Liver (tissue), 3 donors: ENCODE measurements at regions not wholly inside any gene's neighbourhood (a gene's known extent, or its start where the extent isn't known, plus 50 kb on each side); places are given as distances from the start of the nearest gene placed in this dataset.

Experiments used
- FOXA2 ChIP-seq: IDR thresholded peaks from 2 replicates; pipeline ENCODE4 v1.6.1; 2016; ENCODE audit warnings: antibody characterized with exemption
- GABPA ChIP-seq, 2 donors: IDR thresholded peaks in 1 of 2; conservative IDR thresholded peaks in 1 of 2; 2 replicates each; pipeline ENCODE4 v1.6.1; 2016; ENCODE audit warnings: antibody characterized with exemption in 2 of 2, mild to moderate bottlenecking in 1 of 2, moderate library complexity in 1 of 2
- HNF4A ChIP-seq, 2 donors: conservative IDR thresholded peaks; 2 replicates each; pipeline ENCODE4 v1.6.1; 2016; ENCODE audit warnings: antibody characterized with exemption in 2 of 2, mild to moderate bottlenecking in 2 of 2
- JUND ChIP-seq, 2 donors: IDR thresholded peaks; 2 replicates each; pipeline ENCODE4 v1.6.1; 2016; ENCODE audit warnings: antibody characterized with exemption in 2 of 2
- TAF1 ChIP-seq: conservative IDR thresholded peaks from 2 replicates; pipeline ENCODE4 v1.6.1; 2016; ENCODE audit warnings: antibody characterized with exemption, mild to moderate bottlenecking
- TF ChIP-seq, protein P1 (sequence below): fragments of 150-350 bp; IDR thresholded peaks from 2 replicates; pipeline ENCODE4 v1.5.1; 2017; ENCODE audit warnings: improper control_type of control experiment, low read depth, low read length; ENCODE audit not compliant: missing input control
- TF ChIP-seq, protein P2 (sequence below): IDR thresholded peaks from 2 replicates; pipeline ENCODE4 v1.6.1; 2016; ENCODE audit warnings: antibody characterized with exemption
- TF ChIP-seq, protein P3 (sequence below): IDR thresholded peaks from 2 replicates; pipeline ENCODE4 v1.6.1; 2016; ENCODE audit warnings: antibody characterized with exemption
- donor health status: healthy.
- donor health status: healthy.

DNA sequence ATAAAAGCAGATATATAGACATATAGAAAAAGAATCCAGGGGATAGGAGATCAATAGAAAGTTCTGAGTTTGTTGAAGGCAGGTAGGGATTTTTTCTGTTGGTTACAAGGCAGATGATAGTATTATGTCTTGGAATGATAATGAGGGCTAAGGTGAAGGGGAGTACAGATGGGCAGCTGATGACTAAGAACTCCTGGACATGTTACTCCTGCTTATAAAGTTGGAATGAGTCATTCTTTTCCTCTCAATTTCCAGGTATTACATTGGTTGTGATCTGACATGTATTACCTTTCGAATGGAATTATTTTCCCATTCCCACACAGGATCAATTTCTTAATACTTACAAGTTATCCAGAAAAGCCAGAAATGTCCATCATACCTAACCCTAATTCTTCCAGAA is 545.2 kb upstream of the MGAT4C start:
- TF ChIP-seq, protein P1, sequence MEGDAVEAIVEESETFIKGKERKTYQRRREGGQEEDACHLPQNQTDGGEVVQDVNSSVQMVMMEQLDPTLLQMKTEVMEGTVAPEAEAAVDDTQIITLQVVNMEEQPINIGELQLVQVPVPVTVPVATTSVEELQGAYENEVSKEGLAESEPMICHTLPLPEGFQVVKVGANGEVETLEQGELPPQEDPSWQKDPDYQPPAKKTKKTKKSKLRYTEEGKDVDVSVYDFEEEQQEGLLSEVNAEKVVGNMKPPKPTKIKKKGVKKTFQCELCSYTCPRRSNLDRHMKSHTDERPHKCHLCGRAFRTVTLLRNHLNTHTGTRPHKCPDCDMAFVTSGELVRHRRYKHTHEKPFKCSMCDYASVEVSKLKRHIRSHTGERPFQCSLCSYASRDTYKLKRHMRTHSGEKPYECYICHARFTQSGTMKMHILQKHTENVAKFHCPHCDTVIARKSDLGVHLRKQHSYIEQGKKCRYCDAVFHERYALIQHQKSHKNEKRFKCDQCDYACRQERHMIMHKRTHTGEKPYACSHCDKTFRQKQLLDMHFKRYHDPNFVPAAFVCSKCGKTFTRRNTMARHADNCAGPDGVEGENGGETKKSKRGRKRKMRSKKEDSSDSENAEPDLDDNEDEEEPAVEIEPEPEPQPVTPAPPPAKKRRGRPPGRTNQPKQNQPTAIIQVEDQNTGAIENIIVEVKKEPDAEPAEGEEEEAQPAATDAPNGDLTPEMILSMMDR: no peak
- TF ChIP-seq JUND (IDR thresholded peaks at IDR 0.05) (no peak), HNF4A (conservative IDR thresholded peaks at IDR 0.05) (no peak), TAF1 (no peak), GABPA (IDR thresholded peaks at IDR 0.05 in 1 of 2, conservative IDR thresholded peaks at IDR 0.05 in 1 of 2) (no peak), FOXA2 (no peak)
- TF ChIP-seq, protein P2, sequence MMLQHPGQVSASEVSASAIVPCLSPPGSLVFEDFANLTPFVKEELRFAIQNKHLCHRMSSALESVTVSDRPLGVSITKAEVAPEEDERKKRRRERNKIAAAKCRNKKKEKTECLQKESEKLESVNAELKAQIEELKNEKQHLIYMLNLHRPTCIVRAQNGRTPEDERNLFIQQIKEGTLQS: no peak
- TF ChIP-seq, protein P3, sequence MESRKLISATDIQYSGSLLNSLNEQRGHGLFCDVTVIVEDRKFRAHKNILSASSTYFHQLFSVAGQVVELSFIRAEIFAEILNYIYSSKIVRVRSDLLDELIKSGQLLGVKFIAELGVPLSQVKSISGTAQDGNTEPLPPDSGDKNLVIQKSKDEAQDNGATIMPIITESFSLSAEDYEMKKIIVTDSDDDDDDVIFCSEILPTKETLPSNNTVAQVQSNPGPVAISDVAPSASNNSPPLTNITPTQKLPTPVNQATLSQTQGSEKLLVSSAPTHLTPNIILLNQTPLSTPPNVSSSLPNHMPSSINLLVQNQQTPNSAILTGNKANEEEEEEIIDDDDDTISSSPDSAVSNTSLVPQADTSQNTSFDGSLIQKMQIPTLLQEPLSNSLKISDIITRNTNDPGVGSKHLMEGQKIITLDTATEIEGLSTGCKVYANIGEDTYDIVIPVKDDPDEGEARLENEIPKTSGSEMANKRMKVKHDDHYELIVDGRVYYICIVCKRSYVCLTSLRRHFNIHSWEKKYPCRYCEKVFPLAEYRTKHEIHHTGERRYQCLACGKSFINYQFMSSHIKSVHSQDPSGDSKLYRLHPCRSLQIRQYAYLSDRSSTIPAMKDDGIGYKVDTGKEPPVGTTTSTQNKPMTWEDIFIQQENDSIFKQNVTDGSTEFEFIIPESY: no peak
